A549 (cell line): ENCODE measurements at regions not wholly inside any gene's neighbourhood (a gene's known extent, or its start where the extent isn't known, plus 50 kb on each side); places are given as distances from the start of the nearest gene placed in this dataset.

Experiments
- ATAC-seq, 2 experiments: fragments of 200-7000 bp in 1 of 2; fragments of >200 bp in 1 of 2; cut with Nextera tagmentation in 1 of 2; cut with Tn5 transposase in 1 of 2; 3 replicates each; pipeline versions ENCODE4 v1.8.0 to v1.9.1; 2018 to 2020; ENCODE audit warnings: mild to moderate bottlenecking in 1 of 2, moderate library complexity in 1 of 2
- CTCF ChIA-PET: fragments of 300-600 bp; sonication (Branson Sonifier 250); formaldehyde crosslinking; extraction: SDS; loops from one replicate; lab custom pipeline; 2021; ENCODE audit warnings: antibody characterized with exemption, inconsistent platforms; lab: Yijun Ruan, JAX
- POLR2A ChIA-PET: fragments of 350-600 bp; formaldehyde crosslinking; extraction: SDS; loops from one replicate; lab custom pipeline; 2021; ENCODE audit warnings: antibody characterized with exemption, inconsistent platforms; lab: Yijun Ruan, JAX
- DNase-seq, 2 experiments: peaks; one replicate each; pipeline versions ENCODE4 v3.0.0 to v3.0.0-alpha.2; 2011 to 2016; ENCODE audit warnings: low read depth in 1 of 2, low spot score in 1 of 2
- FAIRE-seq: peaks from 2 replicates; lab custom pipeline; 2011; peaks lifted over from hg19 to GRCh38; lab: Jason Lieb, UNC
- H3K27ac ChIP-seq, 2 experiments: fragments of >200 bp; sonication (Bioruptor Twin); formaldehyde crosslinking; 3 replicates each; pipeline ENCODE4 v1.5.1; 2016 to 2017
- H3K4me1 ChIP-seq: fragments of >200 bp; sonication (Bioruptor Twin); formaldehyde crosslinking; 3 replicates; pipeline ENCODE4 v1.6.1; 2016
- H3K4me2 ChIP-seq: fragments of >200 bp; sonication (Bioruptor Twin); formaldehyde crosslinking; 3 replicates; pipeline ENCODE4 v1.6.1; 2016
- H3K4me3 ChIP-seq: fragments of >200 bp; sonication (Bioruptor Twin); formaldehyde crosslinking; 3 replicates; pipeline ENCODE4 v1.5.1; 2016
- H3K9me3 ChIP-seq: fragments of >200 bp; sonication (Bioruptor Twin); formaldehyde crosslinking; 3 replicates; pipeline ENCODE4 v1.6.1; 2016
- BCL3 ChIP-seq: fragments of >200 bp; sonication (Bioruptor Twin); formaldehyde crosslinking; IDR thresholded peaks from 3 replicates; pipeline ENCODE4 v1.6.1; 2016
- EHF ChIP-seq: fragments of 250-450 bp; sonication (Bioruptor Pico); IDR thresholded peaks from 2 replicates; pipeline ENCODE4 v1.5.0; 2020; ENCODE audit warnings: mild to moderate bottlenecking
- EP300 ChIP-seq, 2 experiments: fragments of >200 bp; sonication (Bioruptor Twin); formaldehyde crosslinking; IDR thresholded peaks; 2 replicates in 1 of 2; 3 replicates in 1 of 2; pipeline ENCODE4 v1.6.1; 2016 to 2017
- HES2 ChIP-seq: fragments of >200 bp; sonication (Bioruptor Twin); formaldehyde crosslinking; IDR thresholded peaks from 2 replicates; pipeline ENCODE4 v1.6.1; 2016
- HMGXB4 ChIP-seq: fragments of 250-450 bp; sonication (Bioruptor Pico); IDR thresholded peaks from 2 replicates; pipeline ENCODE4 v1.5.0; 2021; ENCODE audit warnings: mild to moderate bottlenecking, moderate library complexity, borderline replicate concordance
- JUN ChIP-seq, 2 experiments: fragments of >200 bp; sonication (Bioruptor Twin); formaldehyde crosslinking; IDR thresholded peaks; 2 replicates in 1 of 2; 3 replicates in 1 of 2; pipeline ENCODE4 v1.6.1; 2016 to 2017
- JUNB ChIP-seq: fragments of >200 bp; sonication (Bioruptor Twin); formaldehyde crosslinking; IDR thresholded peaks from 2 replicates; pipeline ENCODE4 v1.6.1; 2016
- MAFK ChIP-seq: fragments of 450-650 bp; IDR thresholded peaks from 2 replicates; pipeline ENCODE4 v1.6.1; 2014; ENCODE audit not compliant: partially characterized antibody
- NFE2L2 ChIP-seq: fragments of 150-350 bp; conservative IDR thresholded peaks from 2 replicates; pipeline ENCODE4 v1.6.1; 2014; ENCODE audit warnings: low read length
- NR3C1 ChIP-seq: fragments of >200 bp; sonication (Bioruptor Twin); formaldehyde crosslinking; IDR thresholded peaks from 3 replicates; pipeline ENCODE4 v1.6.1; 2017
- PHF8 ChIP-seq: fragments of 200-600 bp; sonication (generic); IDR thresholded peaks from 2 replicates; pipeline ENCODE4 v1.6.1; 2016; ENCODE audit warnings: low read depth, mild to moderate bottlenecking, antibody characterized with exemption, moderate library complexity, borderline replicate concordance
- REST ChIP-seq: fragments of 200-600 bp; sonication (generic); IDR thresholded peaks from 2 replicates; pipeline ENCODE4 v1.6.1; 2016; ENCODE audit warnings: antibody characterized with exemption, mild to moderate bottlenecking, moderate library complexity
- RFX5 ChIP-seq: fragments of 450-650 bp; IDR thresholded peaks from 2 replicates; pipeline ENCODE4 v1.7.1; 2014; ENCODE audit warnings: antibody characterized with exemption, mild to moderate bottlenecking, moderate library complexity
- SREBF2 ChIP-seq: fragments of 450-650 bp; IDR thresholded peaks from 2 replicates; pipeline ENCODE4 v1.6.1; 2014; ENCODE audit warnings: mild to moderate bottlenecking, moderate library complexity
- ZSCAN20 ChIP-seq: fragments of 250-450 bp; sonication (Bioruptor Pico); IDR thresholded peaks from 2 replicates; pipeline ENCODE4 v1.8.0; 2022; ENCODE audit warnings: mild to moderate bottlenecking, moderate library complexity
- WGBS: methylation state at CpG from one replicate; pipeline ENCODE4 v1.1.6; 2017; ENCODE audit errors: missing lambda C conversion rate; 5-methylcytosine and 5-hydroxymethylcytosine counted together

GRCh38 chr5:166566725-166567124, 1724.7 kb upstream of the WWC1 start:
- POLR2A ChIA-PET, result no interaction called here
- H3K9me3 ChIP-seq, result no peaks in the 10 kb centered on the region
- CTCF ChIA-PET, result no interaction called here
- DNase-seq, result no peak
- TF ChIP-seq BCL3, result no peak
- no peak for TF ChIP-seq SREBF2
- TF ChIP-seq REST, result no peak
- TF ChIP-seq JUN (IDR thresholded peaks at IDR 0.05), result no peak
- TF ChIP-seq HMGXB4 (CRISPR knock-in tag), result no peak
- TF ChIP-seq HES2, result no peak
- no peak for TF ChIP-seq JUNB
- TF ChIP-seq EP300 (IDR thresholded peaks at IDR 0.05), result no peak
- TF ChIP-seq NR3C1, result no peak
- TF ChIP-seq PHF8, result no peak
- no peak for TF ChIP-seq RFX5
- no peak for TF ChIP-seq NFE2L2
- TF ChIP-seq ZSCAN20 (CRISPR knock-in tag), result no peak
- TF ChIP-seq EHF (CRISPR knock-in tag), result no peak
- no peak for TF ChIP-seq MAFK
- TF ChIP-seq, all 56 proteins: peak for 0
- Histone ChIP-seq H3K4me1 (no peaks in the 10 kb centered on the region), H3K4me2 (no peak overlapping the region), H3K4me3 (no peak overlapping the region), H3K27ac (no peak overlapping the region)
- WGBS, result 0% methylated on average over 1 of the region's 1 CpG
- no peak for FAIRE-seq
- ATAC-seq, result no peak

- H3K27ac ChIP-seq, result no peak overlapping the region
- no peaks in the 10 kb centered on the region for H3K9me3 ChIP-seq
- 1% methylated on average over 6 of the region's 6 CpGs for WGBS
- no peaks in the 10 kb centered on the region for H3K4me1 ChIP-seq
- TF ChIP-seq REST, result no peak
- no peak overlapping the region for H3K4me3 ChIP-seq
- H3K4me2 ChIP-seq, result no peak overlapping the region
- no peak for DNase-seq
- ChIA-PET CTCF (interaction anchor here (0.8 kb wide), 1 partner anchor 10 kb away, joined by 3 read pairs; no protein-coding TSS in a partner anchor), POLR2A (no interaction called here)
- ATAC-seq, result no peak
- no peak for FAIRE-seq
Observed at GRCh38 chr5:166570865-166571264, 1720.6 kb upstream of the WWC1 start.
